GM21390 (cell line): ENCODE measurements at regions not wholly inside any gene's neighbourhood (a gene's known extent, or its start where the extent isn't known, plus 50 kb on each side); places are given as distances from the start of the nearest gene placed in this dataset.
A peak's percentile ranks its signal among the peaks of the same experiment; 100 is the strongest.

Experiments
- ATAC-seq: cut with Tn5 transposase; IDR thresholded peaks from one replicate; pipeline ENCODE4 v1.9.1; 2021; ENCODE audit not compliant: unreplicated experiment

GRCh38 chr3:137061186-137061585 lies 103.4 kb downstream of the IL20RB start:
- ATAC-seq: no peak

GRCh38 chr3:137062250-137062649 lies 104.5 kb downstream of the IL20RB start:
- peak; percentile 93 for ATAC-seq

GRCh38 chr3:137065381-137065780 lies 107.6 kb downstream of the IL20RB start:
- no peak for ATAC-seq

- ATAC-seq: no peak
Measured at GRCh38 chr3:137066092-137066491, 108.3 kb downstream of the IL20RB start.

- no peak for ATAC-seq
Measured at GRCh38 chr3:137071104-137071503, 113.3 kb downstream of the IL20RB start.

GRCh38 chr3:137075020-137075419 lies 117.2 kb downstream of the IL20RB start:
- no peak for ATAC-seq

- no peak for ATAC-seq
Measured at GRCh38 chr3:137078040-137078439, 120.3 kb downstream of the IL20RB start.

GRCh38 chr3:137079571-137079970 lies 121.8 kb downstream of the IL20RB start:
- ATAC-seq: no peak

- ATAC-seq: no peak
Measured at GRCh38 chr3:137081711-137082110, 123.9 kb downstream of the IL20RB start.

GRCh38 chr3:137082763-137083162 lies 125.0 kb downstream of the IL20RB start:
- ATAC-seq: no peak

- ATAC-seq: no peak
Measured at GRCh38 chr3:137083332-137083731, 125.5 kb downstream of the IL20RB start.

- no peak for ATAC-seq
Measured at GRCh38 chr3:137084586-137084985, 126.8 kb downstream of the IL20RB start.

GRCh38 chr3:137097386-137097785 lies 139.6 kb downstream of the IL20RB start:
- ATAC-seq: no peak

- ATAC-seq: no peak
Measured at GRCh38 chr3:137097852-137098251, 140.1 kb downstream of the IL20RB start.

- no peak for ATAC-seq
Measured at GRCh38 chr3:137099364-137100219, 141.8 kb downstream of the IL20RB start.

GRCh38 chr3:137100326-137100725 lies 142.5 kb downstream of the IL20RB start:
- ATAC-seq: no peak

GRCh38 chr3:137103739-137104138 lies 146.0 kb downstream of the IL20RB start:
- no peak for ATAC-seq

- ATAC-seq: peak; percentile 88
Measured at GRCh38 chr3:137105277-137105977, 147.6 kb downstream of the IL20RB start.

- no peak for ATAC-seq
Measured at GRCh38 chr3:137106612-137107240, 148.9 kb downstream of the IL20RB start.

- no peak for ATAC-seq
Measured at GRCh38 chr3:137108699-137109440, 151.1 kb downstream of the IL20RB start.

- peak; percentile 81 for ATAC-seq
Measured at GRCh38 chr3:137110392-137110996, 152.7 kb downstream of the IL20RB start.
